Activated CD4-positive, alpha-beta T cell treated with anti-CD3 and anti-CD28 coated beads, Interleukin-2, amount 10 ng/mL, durations not matched to agents 7 days and 5 days (primary cell): ENCODE measurements at regions not wholly inside any gene's neighbourhood (a gene's known extent, or its start where the extent isn't known, plus 50 kb on each side); places are given as distances from the start of the nearest gene placed in this dataset.

Experiments
- CTCF ChIA-PET: fragments of 350-600 bp; sonication (Branson Sonifier 250); formaldehyde crosslinking; loops from one replicate; lab custom pipeline; 2021; ENCODE audit warnings: antibody characterized with exemption; lab: Charles Lee
- POLR2A ChIA-PET: fragments of 350-600 bp; sonication (Branson Sonifier 250); formaldehyde crosslinking; loops from one replicate; lab custom pipeline; 2021; ENCODE audit warnings: antibody characterized with exemption; lab: Charles Lee
- DNase-seq: peaks from one replicate; pipeline ENCODE4 v3.0.0-alpha.2; 2020
- H3K27ac Mint-ChIP-seq: one replicate; pipeline ENCODE4 v1.8.0; 2021; ENCODE audit warnings: mild to moderate bottlenecking, moderate library complexity, mixed read lengths
- H3K27me3 Mint-ChIP-seq: one replicate; pipeline ENCODE4 v1.8.0; 2021; ENCODE audit warnings: mixed read lengths
- H3K36me3 Mint-ChIP-seq: one replicate; pipeline ENCODE4 v1.8.0; 2021; ENCODE audit warnings: low read depth, mixed read lengths
- H3K4me1 Mint-ChIP-seq: one replicate; pipeline ENCODE4 v1.8.0; 2021; ENCODE audit warnings: mixed read lengths
- H3K4me3 Mint-ChIP-seq: one replicate; pipeline ENCODE4 v1.8.0; 2021; ENCODE audit warnings: mild to moderate bottlenecking, moderate library complexity, mixed read lengths
- H3K9me3 Mint-ChIP-seq: one replicate; pipeline ENCODE4 v1.8.0; 2021; ENCODE audit warnings: mixed read lengths

DNA sequence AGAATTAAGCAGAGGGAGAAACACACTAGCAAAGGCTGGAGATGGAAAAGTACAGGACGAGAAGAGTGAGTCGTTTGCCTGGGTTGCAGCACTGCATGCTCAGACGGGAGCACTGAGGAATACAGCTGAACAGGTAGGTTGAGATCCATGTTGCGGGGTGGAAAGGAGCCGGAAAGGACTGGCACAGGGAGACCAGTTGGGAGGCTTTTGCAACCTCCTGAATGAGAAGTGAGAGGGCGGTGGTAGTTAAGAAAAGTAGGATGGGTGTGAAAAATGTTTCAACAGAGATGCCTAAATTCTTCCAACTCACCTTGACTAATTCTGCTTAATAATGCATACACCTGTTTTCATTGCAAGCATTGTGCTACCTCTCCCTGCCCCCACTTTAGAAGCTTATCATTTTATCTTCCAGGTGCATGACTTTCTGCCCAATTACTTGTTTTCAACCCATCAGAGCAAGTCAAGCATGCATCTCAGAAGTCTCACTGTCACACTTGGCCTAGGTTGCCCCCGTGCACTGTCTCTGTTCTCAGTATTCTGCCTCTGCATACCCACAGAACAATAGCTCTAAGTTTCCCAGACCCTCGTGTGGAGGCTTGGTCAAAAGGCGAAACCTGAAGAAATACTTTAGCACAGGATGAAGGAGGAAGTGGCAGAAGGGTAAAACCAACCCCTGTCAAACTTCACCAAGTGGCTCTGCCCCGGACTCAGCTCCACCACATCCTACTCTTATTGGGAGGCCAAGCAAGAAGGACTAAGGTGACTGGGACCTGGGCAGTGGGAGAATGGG, 199.3 kb upstream of the BCL6 start:
- POLR2A ChIA-PET, result interaction anchor here (0.7 kb wide), 1 partner anchor 15 kb away, joined by 3 read pairs; no protein-coding TSS in a partner anchor
- Mint-ChIP-seq H3K4me1 (peaks cover 6% of the 10 kb centered on the region), H3K36me3 (no peaks in the 10 kb centered on the region), H3K27ac (no peak overlapping the region), H3K27me3 (peaks cover 8% of the 10 kb centered on the region), H3K4me3 (no peak overlapping the region), H3K9me3 (peaks cover 2% of the 10 kb centered on the region)
- DNase-seq, result no peak
- CTCF ChIA-PET, result interaction anchor here (0.6 to 1.7 kb wide), 6 partner anchors 10 to 197 kb away, joined by 3 to 7 read pairs (median 4); no protein-coding TSS in a partner anchor

DNA sequence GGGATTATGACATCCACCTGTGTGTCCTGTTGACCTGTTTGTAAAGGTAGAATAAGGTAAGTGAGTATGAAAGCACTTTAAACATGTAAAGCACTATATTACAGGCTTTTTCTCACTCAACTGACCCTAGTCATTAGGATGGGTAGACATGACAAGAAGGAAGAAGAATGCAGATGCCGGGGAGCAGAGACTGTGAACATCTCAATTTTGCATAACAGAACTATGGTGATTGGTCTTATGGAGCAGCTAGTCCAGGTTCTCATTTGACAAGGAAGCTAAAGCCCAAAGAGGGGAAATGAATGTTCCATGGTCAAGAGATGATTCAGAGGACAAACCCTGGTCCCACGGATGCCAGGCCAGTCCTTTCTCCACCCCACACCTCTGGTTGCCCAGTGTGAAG, 200.1 kb upstream of the BCL6 start:
- H3K4me3 Mint-ChIP-seq, result no peak overlapping the region
- H3K36me3 Mint-ChIP-seq, result no peaks in the 10 kb centered on the region
- CTCF ChIA-PET, result interaction anchor here (0.6 to 1.7 kb wide), 6 partner anchors 8 to 66 kb away, joined by 3 to 9 read pairs (median 4); no protein-coding TSS in a partner anchor
- peaks cover 6% of the 10 kb centered on the region for H3K4me1 Mint-ChIP-seq
- peaks cover 6% of the 10 kb centered on the region for H3K27me3 Mint-ChIP-seq
- DNase-seq, result no peak
- POLR2A ChIA-PET, result no interaction called here
- no peak overlapping the region for H3K27ac Mint-ChIP-seq
- peaks cover 2% of the 10 kb centered on the region for H3K9me3 Mint-ChIP-seq

DNA sequence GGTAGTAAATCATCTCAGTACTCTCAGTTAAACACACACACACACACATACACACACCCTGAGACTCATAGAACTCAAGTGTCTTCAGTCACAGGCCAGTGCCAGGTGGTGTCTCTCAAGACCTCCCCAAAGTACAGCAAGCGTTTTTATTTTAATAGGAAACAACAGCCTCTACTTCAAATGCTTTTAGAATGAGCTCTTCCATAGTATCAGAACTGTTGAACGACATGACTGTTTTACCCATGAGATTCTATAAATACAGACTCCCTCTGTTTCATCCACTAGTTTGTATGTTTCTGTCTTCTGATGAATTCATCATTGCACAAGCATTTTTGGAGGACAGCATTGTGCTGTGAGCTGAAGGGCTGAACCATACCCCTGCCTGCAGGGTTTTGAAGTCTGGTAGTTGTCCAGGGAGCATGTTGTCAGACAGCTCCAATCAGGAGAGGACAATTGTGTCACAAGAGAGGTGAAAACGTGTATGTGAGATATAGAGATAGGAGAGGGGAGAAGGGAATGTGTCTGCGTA, 201.0 kb upstream of the BCL6 start:
- peaks cover 2% of the 10 kb centered on the region for H3K9me3 Mint-ChIP-seq
- H3K4me1 Mint-ChIP-seq, result peaks cover 6% of the 10 kb centered on the region
- DNase-seq, result no peak
- H3K27ac Mint-ChIP-seq, result no peak overlapping the region
- no peaks in the 10 kb centered on the region for H3K36me3 Mint-ChIP-seq
- H3K4me3 Mint-ChIP-seq, result no peak overlapping the region
- ChIA-PET CTCF (interaction anchor here (0.7 to 1.7 kb wide), 5 partner anchors 9 to 448 kb away, joined by 3 to 9 read pairs (median 3); no protein-coding TSS in a partner anchor), POLR2A (no interaction called here)
- H3K27me3 Mint-ChIP-seq, result peaks cover 3% of the 10 kb centered on the region

GRCh38 chr3:187946981-187947380, 201.7 kb upstream of the BCL6 start:
- Mint-ChIP-seq H3K27me3 (peaks cover 3% of the 10 kb centered on the region), H3K27ac (peak overlapping the region; percentile 4), H3K4me1 (peaks cover 13% of the 10 kb centered on the region), H3K4me3 (no peak overlapping the region), H3K36me3 (no peaks in the 10 kb centered on the region), H3K9me3 (peaks cover 2% of the 10 kb centered on the region)
- POLR2A ChIA-PET, result no interaction called here
- CTCF ChIA-PET, result interaction anchor here (0.7 to 1.7 kb wide), 3 partner anchors 8 to 447 kb away, joined by 3 to 9 read pairs (median 3); no protein-coding TSS in a partner anchor
- no peak for DNase-seq

DNA sequence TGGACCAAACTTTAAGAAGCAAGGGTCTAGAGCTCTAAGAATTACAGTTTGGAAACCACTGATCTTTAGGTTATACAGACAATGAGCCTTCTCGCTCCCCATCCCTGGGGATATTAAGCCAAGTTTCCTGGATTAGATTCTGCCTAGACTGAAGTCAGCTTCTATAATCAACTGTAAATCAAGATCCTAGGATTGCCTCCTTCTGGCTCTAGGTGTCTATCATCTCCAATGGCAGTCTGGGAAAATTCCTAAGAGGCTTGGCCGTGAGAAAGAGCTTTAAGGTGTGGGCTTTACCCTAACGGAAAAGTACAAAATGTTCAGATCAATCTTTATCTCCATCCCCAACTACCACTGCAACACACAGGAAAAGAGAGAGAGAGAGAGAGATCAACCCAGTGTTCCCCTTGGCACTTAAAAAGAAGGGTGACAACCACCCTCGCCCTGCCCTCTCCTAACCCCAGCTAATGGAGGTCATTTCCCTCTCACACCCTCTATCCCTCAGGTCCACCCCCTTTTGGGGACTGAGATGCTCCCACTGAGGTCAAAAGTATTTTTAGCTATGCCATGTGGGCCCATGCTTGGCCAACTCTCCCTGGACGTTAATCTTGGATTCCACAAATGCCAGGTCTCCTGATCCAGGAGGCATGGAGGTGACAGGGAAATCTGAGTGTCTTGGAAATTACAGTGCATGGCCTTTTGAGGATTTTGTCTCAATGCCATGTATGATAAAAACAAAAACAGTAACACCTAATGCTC, 202.8 kb upstream of the BCL6 start:
- POLR2A ChIA-PET, result no interaction called here
- Mint-ChIP-seq H3K36me3 (no peaks in the 10 kb centered on the region), H3K27ac (no peak overlapping the region), H3K4me3 (no peak overlapping the region), H3K9me3 (peaks cover 2% of the 10 kb centered on the region), H3K4me1 (peaks cover 15% of the 10 kb centered on the region), H3K27me3 (peaks cover 3% of the 10 kb centered on the region)
- CTCF ChIA-PET, result interaction anchor here (0.7 to 1.7 kb wide), 5 partner anchors 10 to 208 kb away, joined by 3 to 6 read pairs (median 3); no protein-coding TSS in a partner anchor
- DNase-seq, result no peak

DNA sequence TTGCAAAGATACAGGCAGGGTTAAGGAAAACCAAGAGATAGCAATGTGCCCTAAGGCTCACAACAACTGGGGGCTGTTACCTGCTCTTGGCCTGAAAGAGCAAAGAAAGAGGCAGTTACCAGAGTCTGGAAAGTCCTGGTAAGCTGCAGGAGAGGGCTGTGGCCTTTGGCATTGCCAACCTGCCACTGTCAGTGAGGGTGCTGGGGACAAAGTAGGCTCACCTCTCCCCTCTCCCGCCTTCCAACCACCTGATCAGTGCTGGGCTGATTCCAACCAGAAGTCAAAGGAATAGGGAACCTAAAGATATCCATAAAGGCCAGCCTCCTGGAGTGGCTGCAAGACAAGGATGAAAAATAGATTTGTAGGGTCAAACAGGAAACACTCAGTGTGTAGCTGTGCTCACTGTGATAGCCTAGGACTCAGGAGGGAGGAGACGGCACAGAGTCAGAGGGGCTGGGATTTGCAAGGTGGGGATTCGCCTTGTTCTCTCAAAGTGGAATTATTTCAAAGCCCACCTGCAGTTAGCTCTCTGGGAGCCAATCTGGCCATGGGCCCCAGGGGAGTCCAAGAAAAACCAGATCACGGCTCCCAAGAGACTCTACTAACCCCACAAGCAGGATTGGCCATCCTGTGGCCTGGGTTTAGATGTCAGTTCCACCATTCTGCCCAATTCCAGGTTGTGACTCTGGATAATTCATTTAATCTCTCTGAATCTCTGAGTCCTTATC, 204.0 kb upstream of the BCL6 start:
- H3K4me1 Mint-ChIP-seq, result peaks cover 18% of the 10 kb centered on the region
- no peak for DNase-seq
- ChIA-PET POLR2A (no interaction called here), CTCF (interaction anchor here (0.7 to 1.7 kb wide), 2 partner anchors 10 to 11 kb away, joined by 3 to 6 read pairs; no protein-coding TSS in a partner anchor)
- H3K9me3 Mint-ChIP-seq, result peaks cover 2% of the 10 kb centered on the region
- no peak overlapping the region for H3K4me3 Mint-ChIP-seq
- H3K27me3 Mint-ChIP-seq, result peaks cover 3% of the 10 kb centered on the region
- H3K27ac Mint-ChIP-seq, result no peak overlapping the region
- H3K36me3 Mint-ChIP-seq, result no peaks in the 10 kb centered on the region

DNA sequence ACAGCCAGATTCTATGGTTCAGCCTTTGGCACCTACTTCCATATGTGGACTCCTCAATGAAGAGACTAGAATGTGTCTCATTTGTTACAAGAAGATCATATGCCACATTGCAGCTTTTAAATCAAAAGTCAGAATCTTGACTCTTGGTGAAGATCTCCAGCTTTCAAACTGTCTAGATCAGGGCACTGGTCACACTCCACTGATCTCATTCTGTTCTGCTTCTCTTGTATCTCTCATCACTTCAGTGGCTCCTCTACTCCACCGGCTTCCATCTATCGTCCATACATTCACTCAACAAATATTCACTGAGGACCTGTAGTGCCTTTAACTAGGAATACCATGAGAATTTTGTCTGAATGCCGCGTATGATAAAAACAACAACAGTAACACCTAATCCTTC, 203.3 kb upstream of the LPP start:
- DNase-seq, result no peak
- CTCF ChIA-PET, result interaction anchor here (0.6 to 1.0 kb wide), 4 partner anchors 9 to 574 kb away, joined by 3 to 5 read pairs (median 4); partner anchors contain the start of gene BCL6
- peaks cover 2% of the 10 kb centered on the region for H3K9me3 Mint-ChIP-seq
- POLR2A ChIA-PET, result no interaction called here
- peaks cover 29% of the 10 kb centered on the region for H3K4me1 Mint-ChIP-seq
- H3K4me3 Mint-ChIP-seq, result no peak overlapping the region
- peaks cover under 1% of the 10 kb centered on the region for H3K36me3 Mint-ChIP-seq
- H3K27ac Mint-ChIP-seq, result no peak overlapping the region
- peaks cover 3% of the 10 kb centered on the region for H3K27me3 Mint-ChIP-seq

DNA sequence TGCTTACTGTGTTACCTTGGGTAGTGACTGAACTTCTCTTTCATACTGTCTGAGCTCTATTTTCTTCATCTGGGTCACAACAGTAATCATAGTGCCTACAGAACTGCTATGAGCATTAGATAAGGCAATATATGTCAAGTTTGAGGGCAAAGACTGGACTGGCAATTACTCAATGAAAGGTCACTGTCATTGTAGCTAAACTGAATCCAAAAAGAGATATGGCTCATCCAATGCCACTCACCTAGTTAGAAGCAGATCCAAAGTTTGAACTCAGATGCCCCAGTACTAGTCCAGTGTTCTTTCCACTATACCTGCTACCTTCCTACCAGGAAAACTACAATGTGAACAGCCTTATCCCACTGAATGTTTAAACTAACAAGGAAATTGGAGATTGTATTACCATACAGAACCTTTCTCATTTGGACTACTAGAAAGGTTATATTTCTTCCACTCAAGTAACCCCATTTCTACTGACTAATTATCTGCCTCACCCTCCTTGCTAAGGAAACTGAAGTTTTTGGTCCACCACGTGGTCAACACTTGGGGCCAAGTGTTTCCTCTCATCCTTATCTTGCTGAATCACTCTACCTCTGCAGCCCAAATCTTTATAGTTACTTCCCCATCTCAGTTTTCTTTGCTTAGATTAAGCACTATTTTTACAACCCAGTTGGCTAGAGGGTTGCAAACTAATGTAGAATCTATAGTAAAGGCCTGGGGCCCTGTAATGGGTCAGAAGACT, 202.3 kb upstream of the LPP start:
- no peak overlapping the region for H3K27ac Mint-ChIP-seq
- H3K27me3 Mint-ChIP-seq, result no peaks in the 10 kb centered on the region
- H3K36me3 Mint-ChIP-seq, result peaks cover 4% of the 10 kb centered on the region
- no peak for DNase-seq
- no peak overlapping the region for H3K4me3 Mint-ChIP-seq
- H3K4me1 Mint-ChIP-seq, result peaks cover 27% of the 10 kb centered on the region
- ChIA-PET CTCF (interaction anchor here (0.6 to 1.0 kb wide), 3 partner anchors 10 to 206 kb away, joined by 3 to 5 read pairs (median 4); partner anchors contain the start of gene BCL6), POLR2A (no interaction called here)
- H3K9me3 Mint-ChIP-seq, result peaks cover 2% of the 10 kb centered on the region

GRCh38 chr3:187952849-187953248, 201.1 kb upstream of the LPP start:
- ChIA-PET POLR2A (no interaction called here), CTCF (interaction anchor here (1.2 to 4.5 kb wide), 3 partner anchors 10 to 15 kb away, joined by 3 to 17 read pairs (median 4); no protein-coding TSS in a partner anchor)
- Mint-ChIP-seq H3K4me3 (no peak overlapping the region), H3K27ac (no peak overlapping the region), H3K27me3 (no peaks in the 10 kb centered on the region), H3K4me1 (peaks cover 33% of the 10 kb centered on the region), H3K9me3 (peaks cover 2% of the 10 kb centered on the region), H3K36me3 (peaks cover 4% of the 10 kb centered on the region)
- no peak for DNase-seq

- Mint-ChIP-seq H3K27me3 (no peaks in the 10 kb centered on the region), H3K36me3 (peaks cover 4% of the 10 kb centered on the region), H3K4me1 (peaks cover 48% of the 10 kb centered on the region), H3K4me3 (no peak overlapping the region), H3K27ac (no peak overlapping the region), H3K9me3 (no peaks in the 10 kb centered on the region)
- CTCF ChIA-PET, result interaction anchor here (1.0 to 4.5 kb wide), 5 partner anchors 8 to 214 kb away, joined by 3 to 17 read pairs (median 5); no protein-coding TSS in a partner anchor
- POLR2A ChIA-PET, result no interaction called here
- no peak for DNase-seq
These were observed 199.5 kb upstream of the LPP start for GRCh38 chr3:187954516-187954872.

- ChIA-PET POLR2A (interaction anchor here (0.6 kb wide), 1 partner anchor 1001 kb away, joined by 3 read pairs; no protein-coding TSS in a partner anchor), CTCF (interaction anchor here (1.0 to 4.5 kb wide), 6 partner anchors 9 to 214 kb away, joined by 3 to 17 read pairs (median 6); no protein-coding TSS in a partner anchor)
- Mint-ChIP-seq H3K9me3 (no peaks in the 10 kb centered on the region), H3K36me3 (peaks cover 4% of the 10 kb centered on the region), H3K4me1 (peaks cover 49% of the 10 kb centered on the region), H3K4me3 (no peak overlapping the region), H3K27me3 (no peaks in the 10 kb centered on the region), H3K27ac (no peak overlapping the region)
- no peak for DNase-seq
These were observed 198.9 kb upstream of the LPP start for GRCh38 chr3:187954873-187955586.
